Type B pancreatic cell (in vitro differentiated cells): ENCODE measurements at regions not wholly inside any gene's neighbourhood (a gene's known extent, or its start where the extent isn't known, plus 50 kb on each side); places are given as distances from the start of the nearest gene placed in this dataset.
A peak's percentile ranks its signal among the peaks of the same experiment; 100 is the strongest.

ENCODE experiments used
- DNase-seq: peaks from one replicate; pipeline ENCODE4 v3.0.0; 2021; ENCODE audit warnings: mixed read lengths; ENCODE audit not compliant: unreplicated experiment; ENCODE audit errors: extremely low spot score
- H3K27ac Mint-ChIP-seq: 2 replicates; pipeline ENCODE4 v1.8.0; 2021; ENCODE audit warnings: mild to moderate bottlenecking, mixed read lengths
- H3K27me3 Mint-ChIP-seq: 2 replicates; pipeline ENCODE4 v1.8.0; 2021; ENCODE audit warnings: mixed read lengths
- H3K36me3 Mint-ChIP-seq: 2 replicates; pipeline ENCODE4 v1.8.0; 2021; ENCODE audit warnings: mixed read lengths
- H3K4me1 Mint-ChIP-seq: one replicate; pipeline ENCODE4 v1.8.0; 2021; ENCODE audit warnings: mixed read lengths; ENCODE audit not compliant: unreplicated experiment
- H3K4me3 Mint-ChIP-seq: 2 replicates; pipeline ENCODE4 v1.8.0; 2021; ENCODE audit warnings: mild to moderate bottlenecking, mixed read lengths
- H3K9me3 Mint-ChIP-seq: 2 replicates; pipeline ENCODE4 v1.8.0; 2021; ENCODE audit warnings: mixed read lengths
- CTCF ChIP-seq: fragments of 200-600 bp; sonication (generic); conservative IDR thresholded peaks from 2 replicates; pipeline ENCODE4 v1.5.0; 2021; ENCODE audit warnings: antibody characterized with exemption, mild to moderate bottlenecking

- no peaks in the 10 kb centered on the region for H3K27me3 Mint-ChIP-seq
- H3K4me3 Mint-ChIP-seq = peak overlapping the region; percentile 7
- H3K27ac Mint-ChIP-seq = peak overlapping the region; percentile 39
- DNase-seq = no peak
- TF ChIP-seq CTCF = no peak
- H3K4me1 Mint-ChIP-seq = peaks cover 44% of the 10 kb centered on the region
- peaks cover 6% of the 10 kb centered on the region for H3K9me3 Mint-ChIP-seq
- H3K36me3 Mint-ChIP-seq = no peaks in the 10 kb centered on the region
Measured at GRCh38 chr11:112797092-112797491, 164.1 kb upstream of the NCAM1 start.

GRCh38 chr11:112797648-112798293 lies 163.4 kb upstream of the NCAM1 start:
- Mint-ChIP-seq H3K27ac (peak overlapping the region; percentile 39), H3K27me3 (no peaks in the 10 kb centered on the region), H3K36me3 (no peaks in the 10 kb centered on the region), H3K4me3 (peak overlapping the region; percentile 3), H3K9me3 (peaks cover 6% of the 10 kb centered on the region), H3K4me1 (peaks cover 44% of the 10 kb centered on the region)
- no peak for DNase-seq
- TF ChIP-seq CTCF = peak; percentile 71

GRCh38 chr11:112801025-112801816 lies 160.0 kb upstream of the NCAM1 start:
- H3K27me3 Mint-ChIP-seq = no peaks in the 10 kb centered on the region
- H3K4me3 Mint-ChIP-seq = no peak overlapping the region
- no peaks in the 10 kb centered on the region for H3K36me3 Mint-ChIP-seq
- H3K4me1 Mint-ChIP-seq = peaks cover 32% of the 10 kb centered on the region
- H3K9me3 Mint-ChIP-seq = peaks cover 6% of the 10 kb centered on the region
- TF ChIP-seq CTCF = no peak
- no peak overlapping the region for H3K27ac Mint-ChIP-seq
- no peak for DNase-seq

GRCh38 chr11:112801817-112802088 lies 159.5 kb upstream of the NCAM1 start:
- H3K4me3 Mint-ChIP-seq = no peak overlapping the region
- no peak for TF ChIP-seq CTCF
- H3K27me3 Mint-ChIP-seq = no peaks in the 10 kb centered on the region

GRCh38 chr11:112805658-112806057 lies 155.6 kb upstream of the NCAM1 start:
- DNase-seq = no peak
- H3K36me3 Mint-ChIP-seq = no peaks in the 10 kb centered on the region
- H3K27me3 Mint-ChIP-seq = no peaks in the 10 kb centered on the region
- no peak overlapping the region for H3K4me3 Mint-ChIP-seq
- H3K27ac Mint-ChIP-seq = no peak overlapping the region
- no peak for TF ChIP-seq CTCF
- H3K4me1 Mint-ChIP-seq = peaks cover 23% of the 10 kb centered on the region
- H3K9me3 Mint-ChIP-seq = no peaks in the 10 kb centered on the region

More at GRCh38 chr11:112801817-112802088, 159.5 kb upstream of the NCAM1 start:
- Mint-ChIP-seq H3K27ac (no peak overlapping the region), H3K36me3 (no peaks in the 10 kb centered on the region), H3K4me1 (peaks cover 31% of the 10 kb centered on the region), H3K9me3 (peaks cover 6% of the 10 kb centered on the region)
- DNase-seq = no peak
